DMS79 treated with DMSO at 0.1 percent for 48 hours (cell line): ENCODE measurements at regions not wholly inside any gene's neighbourhood (a gene's known extent, or its start where the extent isn't known, plus 50 kb on each side); places are given as distances from the start of the nearest gene placed in this dataset.
"Not testable (repeated sequence)": the region's sequence is repeated elsewhere in the genome, so short reads cannot be mapped to it uniquely, and the experiment has no call there.

Source experiments
- DNase-seq: peaks from one replicate; lab custom pipeline; 2025; lab: John Stamatoyannopoulos, UW

- DNase-seq = not testable (repeated sequence)
These were observed 271.1 kb upstream of the SFSWAP start for GRCh38 chr12:131439752-131440151.

GRCh38 chr12:131440209-131441059 is 270.5 kb upstream of the SFSWAP start:
- DNase-seq = not testable (repeated sequence)

- DNase-seq = no peak
These were observed 269.9 kb upstream of the SFSWAP start for GRCh38 chr12:131441060-131441396.

GRCh38 chr12:131441638-131442336 is 269.1 kb upstream of the SFSWAP start:
- no peak for DNase-seq

GRCh38 chr12:131442337-131442918 is 268.5 kb upstream of the SFSWAP start:
- DNase-seq = no peak

- DNase-seq = no peak
These were observed 267.6 kb upstream of the SFSWAP start for GRCh38 chr12:131443019-131444000.

- no peak for DNase-seq
These were observed 266.4 kb upstream of the SFSWAP start for GRCh38 chr12:131444220-131445164.

- DNase-seq = no peak
These were observed 265.6 kb upstream of the SFSWAP start for GRCh38 chr12:131445184-131445774.

GRCh38 chr12:131445795-131446194 is 265.1 kb upstream of the SFSWAP start:
- no peak for DNase-seq

- not testable (repeated sequence) for DNase-seq
These were observed 263.3 kb upstream of the SFSWAP start for GRCh38 chr12:131447636-131448035.

- no peak for DNase-seq
These were observed 262.6 kb upstream of the SFSWAP start for GRCh38 chr12:131448254-131448795.

GRCh38 chr12:131449027-131449426 is 261.9 kb upstream of the SFSWAP start:
- no peak for DNase-seq

GRCh38 chr12:131452444-131452860 is 258.4 kb upstream of the SFSWAP start:
- no peak for DNase-seq

GRCh38 chr12:131454418-131455217 is 256.3 kb upstream of the SFSWAP start:
- no peak for DNase-seq

- DNase-seq = no peak
These were observed 255.7 kb upstream of the SFSWAP start for GRCh38 chr12:131455218-131455506.

GRCh38 chr12:131455581-131456110 is 255.2 kb upstream of the SFSWAP start:
- no peak for DNase-seq

GRCh38 chr12:131456301-131457027 is 254.4 kb upstream of the SFSWAP start:
- no peak for DNase-seq

GRCh38 chr12:131457028-131457310 is 253.9 kb upstream of the SFSWAP start:
- DNase-seq = no peak
